Natural killer cell treated with Interleukin-12 subunit alpha and Interleukin-12 subunit beta and Interleukin-15 and Interleukin-18, amount 100 ng/mL, for 72 hours (primary cell): ENCODE measurements at regions not wholly inside any gene's neighbourhood (a gene's known extent, or its start where the extent isn't known, plus 50 kb on each side); places are given as distances from the start of the nearest gene placed in this dataset.

Experiments used
- ATAC-seq, 2 donors: fragments of 150-1000 bp; cut with Tn5 transposase in 1 of 2; sonication (Bioruptor Pico), chemical (Tn5 transposase) in 1 of 2; 2 replicates each; pipeline ENCODE4 v1.10.0; 2021
- DNase-seq: peaks from one replicate; pipeline ENCODE4 v3.0.0; 2022; ENCODE audit warnings: low spot score
- H3K27ac Mint-ChIP-seq, 2 donors: 1 replicate in 1 of 2; 2 replicates in 1 of 2; pipeline ENCODE4 v1.8.0; 2022; ENCODE audit warnings: mixed read lengths in 2 of 2, mild to moderate bottlenecking in 1 of 2, moderate library complexity in 1 of 2
- H3K27me3 Mint-ChIP-seq, 2 donors: 1 replicate in 1 of 2; 2 replicates in 1 of 2; pipeline ENCODE4 v1.8.0; 2022; ENCODE audit warnings: mixed read lengths in 2 of 2
- H3K36me3 Mint-ChIP-seq: one replicate; pipeline ENCODE4 v1.8.0; 2022; ENCODE audit warnings: mixed read lengths
- H3K4me1 Mint-ChIP-seq, 2 donors: 1 replicate in 1 of 2; 2 replicates in 1 of 2; pipeline ENCODE4 v1.8.0; 2022; ENCODE audit warnings: low read depth in 2 of 2, mixed read lengths in 2 of 2, mild to moderate bottlenecking in 1 of 2
- H3K4me3 Mint-ChIP-seq: one replicate; pipeline ENCODE4 v1.8.0; 2022; ENCODE audit warnings: mixed read lengths
- H3K9me3 Mint-ChIP-seq: 2 replicates; pipeline ENCODE4 v1.8.0; 2022; ENCODE audit warnings: mixed read lengths

DNA sequence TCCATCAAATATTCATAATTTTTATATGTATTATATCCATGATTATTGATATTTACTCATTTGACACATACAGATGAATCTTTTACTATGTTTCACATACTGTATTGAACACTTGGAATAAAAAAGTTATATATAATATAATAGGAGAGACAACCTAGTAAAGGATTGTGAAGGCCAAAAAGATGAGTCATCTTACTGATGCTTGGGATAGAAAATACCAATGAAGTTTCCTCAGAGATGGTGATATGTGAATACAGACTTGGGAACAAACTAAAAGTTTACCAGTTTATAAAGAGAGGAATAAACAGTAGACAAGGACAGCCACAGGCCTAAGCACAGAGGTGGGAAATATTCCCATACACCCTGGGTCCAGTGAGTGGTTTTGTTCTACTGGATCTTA is 743.9 kb upstream of the FLRT2 start:
- H3K27me3 Mint-ChIP-seq, result no peaks in the 10 kb centered on the region
- H3K36me3 Mint-ChIP-seq, result no peaks in the 10 kb centered on the region
- H3K9me3 Mint-ChIP-seq, result peaks cover 9% of the 10 kb centered on the region
- ATAC-seq (no peak), DNase-seq (no peak)
- no peak overlapping the region for H3K27ac Mint-ChIP-seq
- no peaks in the 10 kb centered on the region for H3K4me1 Mint-ChIP-seq
- no peak overlapping the region for H3K4me3 Mint-ChIP-seq

- Mint-ChIP-seq H3K9me3 (peaks cover 15% of the 10 kb centered on the region), H3K27ac (no peak overlapping the region), H3K36me3 (no peaks in the 10 kb centered on the region), H3K27me3 (no peaks in the 10 kb centered on the region), H3K4me3 (no peak overlapping the region), H3K4me1 (no peaks in the 10 kb centered on the region)
- DNase-seq, result no peak
- ATAC-seq, result no peak
These were observed 740.9 kb upstream of the FLRT2 start for GRCh38 chr14:84789012-84789411.

GRCh38 chr14:84792722-84793410 is 737.1 kb upstream of the FLRT2 start:
- no peak for ATAC-seq
- Mint-ChIP-seq H3K27me3 (no peaks in the 10 kb centered on the region), H3K4me1 (no peaks in the 10 kb centered on the region), H3K27ac (no peak overlapping the region), H3K9me3 (peaks cover 17% of the 10 kb centered on the region), H3K4me3 (no peak overlapping the region), H3K36me3 (no peaks in the 10 kb centered on the region)
- no peak for DNase-seq

DNA sequence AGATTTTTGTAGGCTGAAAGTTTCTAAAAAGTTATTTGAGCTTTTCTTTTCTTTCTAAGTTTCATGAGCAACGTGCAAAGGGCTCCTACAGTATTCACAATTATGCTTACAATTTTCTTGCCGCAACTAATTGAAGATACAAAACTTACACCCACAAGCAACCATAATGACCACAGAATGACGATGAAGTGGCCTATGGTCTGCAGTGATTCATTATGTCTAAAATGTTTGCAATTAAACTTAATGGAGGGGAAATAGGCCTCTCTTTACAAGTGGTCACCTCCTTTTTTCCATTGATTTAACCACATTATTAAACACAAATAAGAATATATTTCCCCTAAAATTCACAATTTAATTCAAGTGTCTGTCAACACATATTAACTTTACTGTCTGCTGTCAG is 732.6 kb upstream of the FLRT2 start:
- DNase-seq, result no peak
- H3K9me3 Mint-ChIP-seq, result peaks cover 21% of the 10 kb centered on the region
- H3K27me3 Mint-ChIP-seq, result no peaks in the 10 kb centered on the region
- H3K27ac Mint-ChIP-seq, result no peak overlapping the region
- no peaks in the 10 kb centered on the region for H3K4me1 Mint-ChIP-seq
- H3K36me3 Mint-ChIP-seq, result no peaks in the 10 kb centered on the region
- ATAC-seq, result no peak
- no peak overlapping the region for H3K4me3 Mint-ChIP-seq

- no peaks in the 10 kb centered on the region for H3K36me3 Mint-ChIP-seq
- no peak overlapping the region for H3K27ac Mint-ChIP-seq
- no peak overlapping the region for H3K4me3 Mint-ChIP-seq
- DNase-seq (no peak), ATAC-seq (no peak)
- peaks cover 3% of the 10 kb centered on the region for H3K9me3 Mint-ChIP-seq
- H3K4me1 Mint-ChIP-seq, result no peaks in the 10 kb centered on the region
- no peaks in the 10 kb centered on the region for H3K27me3 Mint-ChIP-seq
These were observed 725.5 kb upstream of the FLRT2 start for GRCh38 chr14:84804468-84804867.

DNA sequence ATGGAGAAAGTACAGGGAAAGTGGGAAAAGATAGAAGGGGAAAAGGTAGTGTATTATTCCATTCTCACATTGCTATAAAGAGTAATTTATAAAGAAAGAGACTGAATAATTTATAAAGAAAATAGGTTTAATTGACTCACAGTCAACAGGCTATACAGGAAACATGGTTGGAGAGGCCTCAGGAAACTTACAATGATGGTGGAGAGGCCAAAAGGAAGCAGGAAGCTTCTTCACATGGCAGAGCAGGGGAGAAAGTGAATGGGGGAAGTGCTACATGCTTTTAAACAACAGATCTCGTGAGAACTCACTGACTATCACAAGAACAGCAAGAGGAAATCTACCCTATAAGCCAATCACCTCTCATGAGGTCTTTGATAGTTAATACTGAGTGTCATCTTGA is 725.0 kb upstream of the FLRT2 start:
- Mint-ChIP-seq H3K9me3 (peaks cover 3% of the 10 kb centered on the region), H3K27ac (no peak overlapping the region), H3K27me3 (no peaks in the 10 kb centered on the region), H3K4me3 (no peak overlapping the region), H3K4me1 (no peaks in the 10 kb centered on the region), H3K36me3 (no peaks in the 10 kb centered on the region)
- ATAC-seq (no peak), DNase-seq (no peak)

- Mint-ChIP-seq H3K36me3 (no peaks in the 10 kb centered on the region), H3K27me3 (no peaks in the 10 kb centered on the region), H3K9me3 (peaks cover 9% of the 10 kb centered on the region), H3K27ac (no peak overlapping the region), H3K4me1 (no peaks in the 10 kb centered on the region), H3K4me3 (no peak overlapping the region)
- no peak for ATAC-seq
- no peak for DNase-seq
These were observed 723.8 kb upstream of the FLRT2 start for GRCh38 chr14:84806181-84806580.

DNA sequence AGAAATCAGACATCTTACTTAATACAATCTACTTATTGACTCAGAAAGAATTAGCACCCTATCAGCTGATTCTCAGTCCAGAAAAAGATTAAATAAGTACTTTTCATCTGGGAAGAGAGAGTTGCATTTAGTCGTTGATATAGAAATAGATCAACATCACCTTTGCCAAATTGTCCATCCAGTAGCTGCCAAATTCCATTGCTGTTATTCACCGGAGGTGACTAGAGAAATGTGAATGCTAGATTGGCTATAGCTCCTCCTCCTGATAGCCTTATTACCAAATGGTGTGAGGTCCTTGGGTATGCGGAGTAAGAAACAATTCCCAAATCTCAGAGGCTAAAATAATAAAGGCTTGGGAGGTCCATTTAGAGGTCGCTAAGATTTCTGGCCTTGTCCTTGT is 723.3 kb upstream of the FLRT2 start:
- no peaks in the 10 kb centered on the region for H3K27me3 Mint-ChIP-seq
- H3K9me3 Mint-ChIP-seq, result peaks cover 10% of the 10 kb centered on the region
- H3K36me3 Mint-ChIP-seq, result no peaks in the 10 kb centered on the region
- H3K27ac Mint-ChIP-seq, result no peak overlapping the region
- no peaks in the 10 kb centered on the region for H3K4me1 Mint-ChIP-seq
- H3K4me3 Mint-ChIP-seq, result no peak overlapping the region
- DNase-seq (no peak), ATAC-seq (no peak)

DNA sequence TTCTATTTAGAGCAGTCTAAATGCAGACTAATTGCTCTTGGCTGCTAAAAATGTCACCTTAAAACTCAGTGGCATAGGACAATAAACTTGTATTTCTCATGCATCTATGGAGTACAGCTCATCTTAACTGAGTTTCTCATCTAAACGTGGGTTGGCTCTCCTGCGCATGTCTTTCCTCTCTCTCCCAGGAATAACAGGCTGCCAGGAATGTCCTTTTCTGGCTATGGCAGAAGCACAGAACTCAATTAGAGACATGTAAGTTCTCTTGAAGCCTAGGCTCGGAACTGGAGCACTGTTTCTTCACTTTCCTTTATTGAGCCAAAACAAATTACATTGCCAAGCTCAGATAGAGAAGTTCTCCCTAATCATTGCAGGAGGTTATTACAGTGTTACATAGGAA is 722.3 kb upstream of the FLRT2 start:
- H3K9me3 Mint-ChIP-seq, result peaks cover 6% of the 10 kb centered on the region

DNA sequence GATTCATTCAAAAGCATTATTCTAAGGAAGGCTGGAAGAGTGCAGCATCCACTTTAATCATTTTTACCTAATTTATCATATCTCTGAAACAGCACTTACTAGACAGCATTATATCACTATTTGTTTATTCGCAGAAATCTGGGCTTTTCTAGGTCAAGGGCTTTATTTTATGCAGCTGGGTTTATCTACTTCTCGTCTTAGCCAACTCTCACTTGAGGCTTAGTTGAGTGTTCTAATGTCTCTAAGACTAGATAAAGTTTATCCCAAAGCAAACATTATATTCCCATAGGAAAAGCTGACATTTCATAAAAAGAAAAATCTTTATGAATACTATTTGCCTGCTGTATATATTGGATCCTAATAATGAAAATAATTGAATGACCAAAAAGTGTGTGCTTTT is 720.8 kb upstream of the FLRT2 start:
- H3K4me1 Mint-ChIP-seq, result no peaks in the 10 kb centered on the region
- no peak for DNase-seq
- H3K36me3 Mint-ChIP-seq, result no peaks in the 10 kb centered on the region
- H3K9me3 Mint-ChIP-seq, result peaks cover 6% of the 10 kb centered on the region
- H3K27ac Mint-ChIP-seq, result no peak overlapping the region
- H3K4me3 Mint-ChIP-seq, result no peak overlapping the region
- ATAC-seq, result no peak
- no peaks in the 10 kb centered on the region for H3K27me3 Mint-ChIP-seq

More for the DNA sequence above, 722.3 kb upstream of the FLRT2 start:
- DNase-seq, result no peak
- no peak overlapping the region for H3K27ac Mint-ChIP-seq
- no peaks in the 10 kb centered on the region for H3K36me3 Mint-ChIP-seq
- ATAC-seq, result no peak
- H3K4me1 Mint-ChIP-seq, result no peaks in the 10 kb centered on the region
- H3K27me3 Mint-ChIP-seq, result no peaks in the 10 kb centered on the region
- no peak overlapping the region for H3K4me3 Mint-ChIP-seq

- no peak overlapping the region for H3K27ac Mint-ChIP-seq
- ATAC-seq, result no peak
These were observed 715.6 kb upstream of the FLRT2 start for GRCh38 chr14:84814391-84814790.

DNA sequence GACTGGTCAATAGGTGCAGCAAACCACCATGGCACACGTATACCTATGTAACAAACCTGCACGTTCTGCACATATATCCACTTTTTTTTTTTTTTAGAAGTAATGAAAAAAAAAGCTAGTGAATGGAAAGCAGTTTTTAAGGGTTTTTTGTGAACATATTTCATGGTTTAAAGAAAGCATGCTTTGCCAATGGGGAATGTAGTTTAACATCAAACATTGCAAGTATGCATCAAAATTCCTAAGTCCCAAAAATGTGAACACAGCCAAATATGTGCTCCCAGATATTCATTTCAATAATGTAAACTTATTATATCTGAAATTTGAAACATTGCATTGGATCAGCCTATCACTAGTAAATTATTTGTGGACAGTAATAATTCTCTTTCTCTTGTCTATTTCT is 710.4 kb upstream of the FLRT2 start:
- Mint-ChIP-seq H3K27me3 (no peaks in the 10 kb centered on the region), H3K27ac (no peak overlapping the region), H3K4me3 (no peak overlapping the region), H3K9me3 (peaks cover 23% of the 10 kb centered on the region), H3K4me1 (no peaks in the 10 kb centered on the region), H3K36me3 (peaks cover 4% of the 10 kb centered on the region)
- ATAC-seq (no peak), DNase-seq (no peak)

More at GRCh38 chr14:84814391-84814790, 715.6 kb upstream of the FLRT2 start:
- Mint-ChIP-seq H3K27me3 (no peaks in the 10 kb centered on the region), H3K36me3 (no peaks in the 10 kb centered on the region), H3K9me3 (peaks cover 19% of the 10 kb centered on the region), H3K4me3 (no peak overlapping the region), H3K4me1 (no peaks in the 10 kb centered on the region)
- DNase-seq, result no peak

- H3K4me1 Mint-ChIP-seq, result no peaks in the 10 kb centered on the region
These were observed 704.3 kb upstream of the FLRT2 start for GRCh38 chr14:84825481-84826251.

GRCh38 chr14:84826294-84826693 is 703.6 kb upstream of the FLRT2 start:
- H3K36me3 Mint-ChIP-seq, result peaks cover 8% of the 10 kb centered on the region
- no peak overlapping the region for H3K27ac Mint-ChIP-seq
- H3K27me3 Mint-ChIP-seq, result no peaks in the 10 kb centered on the region
- H3K4me1 Mint-ChIP-seq, result no peaks in the 10 kb centered on the region
- DNase-seq (no peak), ATAC-seq (no peak)
- no peak overlapping the region for H3K4me3 Mint-ChIP-seq
- peaks cover 18% of the 10 kb centered on the region for H3K9me3 Mint-ChIP-seq

More at GRCh38 chr14:84825481-84826251, 704.3 kb upstream of the FLRT2 start:
- H3K27me3 Mint-ChIP-seq, result no peaks in the 10 kb centered on the region
- H3K9me3 Mint-ChIP-seq, result peaks cover 19% of the 10 kb centered on the region
- H3K36me3 Mint-ChIP-seq, result peaks cover 8% of the 10 kb centered on the region
- ATAC-seq (no peak), DNase-seq (no peak)
- no peak overlapping the region for H3K27ac Mint-ChIP-seq
- no peak overlapping the region for H3K4me3 Mint-ChIP-seq
